Activated T-cell treated with anti-CD3 and anti-CD28 coated beads, Interleukin-2, amount 50 U/mL, for 72 hours (primary cell): ENCODE measurements at regions not wholly inside any gene's neighbourhood (a gene's known extent, or its start where the extent isn't known, plus 50 kb on each side); places are given as distances from the start of the nearest gene placed in this dataset.

Source experiments
- ATAC-seq, 2 donors: fragments of 150-1000 bp; cut with Tn5 transposase; replicated peaks in 1 of 2; 2 replicates each; pipeline ENCODE4 v1.10.0; 2021; ENCODE audit warnings: moderate library complexity in 2 of 2, mild to moderate bottlenecking in 1 of 2
- DNase-seq, 2 donors: peaks; one replicate each; pipeline ENCODE4 v3.0.0; 2021 to 2022; ENCODE audit warnings: mixed read lengths in 1 of 2
- H3K27ac Mint-ChIP-seq: one replicate; pipeline ENCODE4 v1.8.0; 2022; ENCODE audit warnings: mild to moderate bottlenecking, moderate library complexity, mixed read lengths
- H3K27me3 Mint-ChIP-seq: one replicate; pipeline ENCODE4 v1.8.0; 2022; ENCODE audit warnings: low read depth, mixed read lengths
- H3K36me3 Mint-ChIP-seq, 2 donors: one replicate each; pipeline ENCODE4 v1.8.0; 2022; ENCODE audit warnings: mixed read lengths in 2 of 2, mild to moderate bottlenecking in 1 of 2; ENCODE audit not compliant: insufficient read depth in 2 of 2
- H3K4me1 Mint-ChIP-seq: one replicate; pipeline ENCODE4 v1.8.0; 2022; ENCODE audit warnings: low read depth, mixed read lengths
- H3K4me3 Mint-ChIP-seq, 2 donors: one replicate each; pipeline ENCODE4 v1.8.0; 2022; ENCODE audit warnings: mild to moderate bottlenecking in 2 of 2, mixed read lengths in 2 of 2, moderate library complexity in 2 of 2
- H3K9me3 Mint-ChIP-seq, 2 donors: one replicate each; pipeline ENCODE4 v1.8.0; 2022; ENCODE audit warnings: mixed read lengths in 2 of 2

GRCh38 chr1:47672622-47673021 is 234.8 kb downstream of the FOXD2 start:
- ATAC-seq (no peak), DNase-seq (no peak)
- Mint-ChIP-seq H3K9me3 (peaks cover 3 to 4% of the 10 kb centered on the region in 2 donors), H3K4me3 (no peak overlapping the region), H3K36me3 (peaks cover 3 to 4% of the 10 kb centered on the region in 2 donors), H3K27ac (no peak overlapping the region), H3K27me3 (peaks cover 20% of the 10 kb centered on the region), H3K4me1 (no peaks in the 10 kb centered on the region)

DNA sequence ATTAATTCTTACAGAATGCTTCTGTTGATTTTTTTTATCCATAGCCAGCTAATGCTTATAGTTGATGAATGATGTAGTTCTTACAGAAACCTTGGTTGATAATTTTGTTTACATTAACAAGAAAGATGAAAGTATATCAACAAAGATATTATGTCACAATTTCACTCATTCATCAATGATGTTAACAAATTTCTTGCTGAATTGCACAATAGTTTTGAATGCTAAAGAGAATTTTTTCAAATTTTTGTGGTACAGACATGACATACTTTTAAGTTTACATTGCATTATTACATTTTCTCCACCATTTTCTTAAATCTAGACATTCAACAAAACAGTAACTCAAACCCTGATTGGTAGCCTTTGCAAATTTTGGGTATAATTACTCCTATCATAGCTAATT is 236.3 kb downstream of the FOXD2 start:
- Mint-ChIP-seq H3K36me3 (peaks cover 3 to 4% of the 10 kb centered on the region in 2 donors), H3K4me1 (no peaks in the 10 kb centered on the region), H3K4me3 (no peak overlapping the region), H3K27me3 (peaks cover 20% of the 10 kb centered on the region), H3K9me3 (peaks cover 3 to 4% of the 10 kb centered on the region in 2 donors), H3K27ac (no peak overlapping the region)
- no peak for DNase-seq
- ATAC-seq: no peak

- no peak overlapping the region for H3K27ac Mint-ChIP-seq
- H3K4me1 Mint-ChIP-seq: no peaks in the 10 kb centered on the region
- peaks cover 3 to 4% of the 10 kb centered on the region in 2 donors for H3K9me3 Mint-ChIP-seq
- peaks cover 20% of the 10 kb centered on the region for H3K27me3 Mint-ChIP-seq
- ATAC-seq (no peak), DNase-seq (no peak)
- H3K36me3 Mint-ChIP-seq: peaks cover 3 to 4% of the 10 kb centered on the region in 2 donors
- no peak overlapping the region for H3K4me3 Mint-ChIP-seq
These were observed 237.3 kb downstream of the FOXD2 start for GRCh38 chr1:47675047-47675675.

- H3K4me1 Mint-ChIP-seq: no peaks in the 10 kb centered on the region
- DNase-seq (no peak), ATAC-seq (no peak)
- H3K27ac Mint-ChIP-seq: no peak overlapping the region
- H3K9me3 Mint-ChIP-seq: peaks cover 3 to 4% of the 10 kb centered on the region in 2 donors
- no peak overlapping the region for H3K4me3 Mint-ChIP-seq
- H3K27me3 Mint-ChIP-seq: peaks cover 20% of the 10 kb centered on the region
- peaks cover 3 to 4% of the 10 kb centered on the region in 2 donors for H3K36me3 Mint-ChIP-seq
These were observed 237.9 kb downstream of the FOXD2 start for GRCh38 chr1:47675721-47676120.

GRCh38 chr1:47676311-47677054 is 238.6 kb downstream of the FOXD2 start:
- Mint-ChIP-seq H3K27ac (no peak overlapping the region), H3K27me3 (peaks cover 25% of the 10 kb centered on the region), H3K4me3 (no peak overlapping the region), H3K9me3 (peaks cover 3 to 4% of the 10 kb centered on the region in 2 donors), H3K36me3 (peaks cover 3 to 4% of the 10 kb centered on the region in 2 donors), H3K4me1 (no peaks in the 10 kb centered on the region)
- ATAC-seq (no peak), DNase-seq (no peak)

DNA sequence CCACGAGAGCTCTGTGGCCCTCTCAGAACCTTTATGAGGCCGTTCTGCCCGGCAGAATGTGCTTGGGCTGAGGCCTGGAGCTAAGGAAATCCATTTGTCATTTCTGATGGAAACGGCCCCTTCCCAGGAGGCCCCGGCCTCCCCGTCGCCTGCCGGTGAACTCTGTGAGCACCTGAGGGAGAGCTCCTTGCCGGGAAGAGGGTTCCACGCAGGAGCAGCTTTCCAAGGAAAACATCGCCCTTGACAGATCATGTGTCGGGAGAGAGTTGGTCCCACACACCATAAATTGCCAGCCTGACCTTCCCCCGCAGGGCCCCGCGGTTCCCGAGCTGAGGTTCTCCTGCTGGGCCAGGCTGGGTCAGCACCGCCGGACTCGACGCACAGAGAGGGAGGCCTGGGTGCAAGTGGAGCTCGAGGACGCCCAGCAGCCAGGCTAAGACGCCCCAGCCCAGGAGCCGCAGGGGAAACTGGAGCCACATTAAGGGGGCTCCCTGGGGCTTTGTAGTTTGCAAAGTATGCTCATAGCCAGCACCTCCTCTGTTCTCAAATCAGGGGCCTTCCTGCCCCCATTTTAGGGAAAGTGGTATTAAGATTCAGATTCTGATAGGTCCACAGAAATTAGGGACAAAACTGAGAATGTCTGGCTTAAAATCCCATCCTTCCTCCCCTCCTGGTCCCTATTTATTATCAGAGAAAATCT is 239.5 kb downstream of the FOXD2 start:
- no peaks in the 10 kb centered on the region for H3K4me1 Mint-ChIP-seq
- ATAC-seq (no peak), DNase-seq (no peak)
- H3K36me3 Mint-ChIP-seq: peaks cover 3% of the 10 kb centered on the region in 2 donors
- peaks cover 3 to 4% of the 10 kb centered on the region in 2 donors for H3K9me3 Mint-ChIP-seq
- no peak overlapping the region for H3K27ac Mint-ChIP-seq
- peaks cover 32% of the 10 kb centered on the region for H3K27me3 Mint-ChIP-seq
- no peak overlapping the region for H3K4me3 Mint-ChIP-seq

GRCh38 chr1:47678464-47678980 is 240.7 kb downstream of the FOXD2 start:
- H3K4me3 Mint-ChIP-seq: no peak overlapping the region
- no peak overlapping the region for H3K27ac Mint-ChIP-seq
- H3K9me3 Mint-ChIP-seq: peaks cover 0 to 2% of the 10 kb centered on the region in 2 donors
- no peaks in the 10 kb centered on the region for H3K36me3 Mint-ChIP-seq
- no peak for DNase-seq
- ATAC-seq: no peak
- no peaks in the 10 kb centered on the region for H3K4me1 Mint-ChIP-seq
- H3K27me3 Mint-ChIP-seq: peaks cover 32% of the 10 kb centered on the region

- no peaks in the 10 kb centered on the region for H3K36me3 Mint-ChIP-seq
These were observed 241.5 kb downstream of the FOXD2 start for GRCh38 chr1:47679301-47679791.

GRCh38 chr1:47679826-47680225 is 242.0 kb downstream of the FOXD2 start:
- ATAC-seq (no peak), DNase-seq (no peak)
- Mint-ChIP-seq H3K4me1 (no peaks in the 10 kb centered on the region), H3K27me3 (peaks cover 32% of the 10 kb centered on the region), H3K4me3 (no peak overlapping the region), H3K9me3 (no peaks in the 10 kb centered on the region), H3K27ac (no peak overlapping the region), H3K36me3 (no peaks in the 10 kb centered on the region)

More at GRCh38 chr1:47679301-47679791, 241.5 kb downstream of the FOXD2 start:
- H3K4me3 Mint-ChIP-seq: no peak overlapping the region
- no peak overlapping the region for H3K27ac Mint-ChIP-seq
- no peaks in the 10 kb centered on the region for H3K4me1 Mint-ChIP-seq
- H3K27me3 Mint-ChIP-seq: peaks cover 32% of the 10 kb centered on the region
- peaks cover 0 to 2% of the 10 kb centered on the region in 2 donors for H3K9me3 Mint-ChIP-seq
- DNase-seq (no peak), ATAC-seq (no peak)

DNA sequence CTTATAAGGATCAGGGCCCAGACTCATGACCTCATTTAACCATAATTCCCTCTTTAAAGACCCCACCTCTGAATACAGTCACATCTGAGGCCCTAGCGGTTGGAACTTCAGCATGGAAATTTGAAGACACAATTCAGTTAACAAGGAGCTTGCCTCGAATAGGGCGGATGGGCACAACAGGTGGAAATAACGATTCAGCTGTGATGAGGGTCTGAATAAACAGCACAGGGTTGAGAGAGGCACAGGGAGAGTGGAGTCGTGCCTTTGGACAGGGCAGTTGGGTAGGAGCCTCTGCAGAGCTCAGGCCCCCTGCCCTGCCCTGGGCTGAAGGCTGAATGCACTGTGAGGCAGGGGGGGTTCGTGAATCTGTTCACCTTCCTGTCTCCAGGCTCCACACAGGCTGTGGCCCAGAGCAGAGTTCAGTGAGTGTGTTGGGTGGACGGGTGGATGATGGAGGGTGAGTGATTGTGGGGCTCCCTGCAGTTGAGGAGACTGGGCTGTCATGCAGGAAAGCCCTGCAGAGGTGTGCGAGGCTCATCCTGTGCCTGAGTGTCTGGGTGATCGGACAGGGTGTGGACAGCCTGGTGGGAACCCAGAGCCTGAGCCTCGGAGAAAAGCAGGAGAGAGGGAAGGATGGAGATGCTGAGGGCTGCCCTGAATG is 243.1 kb downstream of the FOXD2 start:
- no peak overlapping the region for H3K27ac Mint-ChIP-seq
- no peak for ATAC-seq
- H3K4me3 Mint-ChIP-seq: no peak overlapping the region

GRCh38 chr1:47681735-47682134 is 243.9 kb downstream of the FOXD2 start:
- ATAC-seq: no peak
- Mint-ChIP-seq H3K9me3 (no peaks in the 10 kb centered on the region), H3K4me3 (no peak overlapping the region), H3K4me1 (no peaks in the 10 kb centered on the region), H3K27me3 (peaks cover 16% of the 10 kb centered on the region), H3K36me3 (no peaks in the 10 kb centered on the region), H3K27ac (no peak overlapping the region)
- no peak for DNase-seq

More for the DNA sequence above, 243.1 kb downstream of the FOXD2 start:
- H3K9me3 Mint-ChIP-seq: no peaks in the 10 kb centered on the region
- no peak for DNase-seq
- H3K27me3 Mint-ChIP-seq: peaks cover 24% of the 10 kb centered on the region
- no peaks in the 10 kb centered on the region for H3K36me3 Mint-ChIP-seq
- H3K4me1 Mint-ChIP-seq: no peaks in the 10 kb centered on the region

DNA sequence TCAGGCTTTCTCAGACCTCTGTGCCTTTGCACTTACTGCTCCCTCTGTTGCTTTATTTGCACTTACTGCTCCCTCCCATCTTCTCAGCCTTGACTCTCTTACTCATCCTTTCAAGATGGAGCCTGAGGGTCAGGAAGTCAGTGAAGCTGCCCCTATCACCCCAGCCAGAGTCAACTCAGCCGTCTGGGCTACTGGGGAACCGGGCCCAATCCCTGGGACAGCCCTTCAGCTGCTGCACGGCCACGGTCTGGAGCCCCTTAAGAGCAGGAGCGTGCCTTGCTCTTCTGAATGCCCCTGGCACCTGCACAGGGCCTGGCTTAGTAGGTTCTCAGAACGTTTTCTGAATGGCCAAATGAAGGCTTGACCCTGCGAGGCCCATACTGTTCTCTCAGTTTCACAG is 244.4 kb downstream of the FOXD2 start:
- H3K4me3 Mint-ChIP-seq: no peak overlapping the region
- H3K9me3 Mint-ChIP-seq: no peaks in the 10 kb centered on the region
- no peak for DNase-seq
- H3K4me1 Mint-ChIP-seq: no peaks in the 10 kb centered on the region
- H3K36me3 Mint-ChIP-seq: no peaks in the 10 kb centered on the region
- H3K27ac Mint-ChIP-seq: no peak overlapping the region
- no peak for ATAC-seq
- H3K27me3 Mint-ChIP-seq: peaks cover 12% of the 10 kb centered on the region
